IMR-90 (cell line): ENCODE measurements at regions not wholly inside any gene's neighbourhood (a gene's known extent, or its start where the extent isn't known, plus 50 kb on each side); places are given as distances from the start of the nearest gene placed in this dataset.

ENCODE experiments used
- CTCF ChIP-seq: conservative IDR thresholded peaks from 2 replicates; pipeline ENCODE4 v1.5.1; 2012; ENCODE audit warnings: mild to moderate bottlenecking, low read depth, low read length, improper control_type of control experiment
- RFX5 ChIP-seq: IDR thresholded peaks from 2 replicates; pipeline ENCODE4 v1.8.0; 2012; ENCODE audit warnings: low read depth, mild to moderate bottlenecking, low read length, moderate library complexity

- TF ChIP-seq CTCF (no peak), RFX5 (no peak)
Observed at GRCh38 chr2:217165547-217165946, 305.7 kb upstream of the TNP1 start.
